Osteoblast (primary cell): ENCODE measurements at regions not wholly inside any gene's neighbourhood (a gene's known extent, or its start where the extent isn't known, plus 50 kb on each side); places are given as distances from the start of the nearest gene placed in this dataset.
"Not testable (repeated sequence)": the region's sequence is repeated elsewhere in the genome, so short reads cannot be mapped to it uniquely, and the experiment has no call there.

Experiments
- DNase-seq: peaks from one replicate; pipeline ENCODE4 v3.0.0; 2011; ENCODE audit warnings: low spot score, mixed read lengths; ENCODE audit not compliant: insufficient read length; ENCODE audit errors: missing footprints
- H2AFZ ChIP-seq: 2 replicates; pipeline ENCODE4 v1.6.0; 2011; ENCODE audit warnings: mild to moderate bottlenecking, low read length
- H3K27ac ChIP-seq: 2 replicates; pipeline ENCODE4 v1.5.1; 2011; ENCODE audit warnings: mild to moderate bottlenecking, low read depth, low read length, moderate library complexity
- H3K27me3 ChIP-seq: 2 replicates; pipeline ENCODE4 v1.6.0; 2012; ENCODE audit warnings: mild to moderate bottlenecking, control low read depth, inconsistent platforms, low read length, moderate library complexity; ENCODE audit not compliant: insufficient read depth
- H3K36me3 ChIP-seq: 2 replicates; pipeline ENCODE4 v1.5.1; 2011; ENCODE audit warnings: mild to moderate bottlenecking, low read length, control low read depth, moderate library complexity; ENCODE audit not compliant: insufficient read depth
- H3K4me1 ChIP-seq: 2 replicates; pipeline ENCODE4 v1.5.1; 2011; ENCODE audit warnings: mild to moderate bottlenecking, low read length, control low read depth, moderate library complexity; ENCODE audit not compliant: insufficient read depth
- H3K4me2 ChIP-seq: 2 replicates; pipeline ENCODE4 v1.6.0; 2011; ENCODE audit warnings: mild to moderate bottlenecking, low read length; ENCODE audit not compliant: insufficient read depth
- H3K4me3 ChIP-seq: fragments of 200-600 bp; sonication (generic); 3 replicates; pipeline ENCODE4 v1.5.1; 2012; ENCODE audit warnings: mild to moderate bottlenecking, low read length, inconsistent platforms; ENCODE audit not compliant: insufficient read depth
- H3K79me2 ChIP-seq: 2 replicates; pipeline ENCODE4 v1.6.0; 2012; ENCODE audit warnings: mild to moderate bottlenecking, low read length, control low read depth, inconsistent platforms; ENCODE audit not compliant: insufficient read depth
- H3K9me3 ChIP-seq: 2 replicates; pipeline ENCODE4 v1.5.1; 2011; ENCODE audit warnings: low read depth, low read length, control low read depth
- H4K20me1 ChIP-seq: 2 replicates; pipeline ENCODE4 v1.6.0; 2012; ENCODE audit warnings: mild to moderate bottlenecking, low read length, control low read depth; ENCODE audit not compliant: insufficient read depth
- CTCF ChIP-seq: IDR thresholded peaks from 2 replicates; pipeline ENCODE4 v1.5.1; 2011; ENCODE audit warnings: mild to moderate bottlenecking, low read depth, low read length, moderate library complexity; ENCODE audit errors: extremely low read depth

GRCh38 chr15:45821390-45821789 is 186.6 kb downstream of the SQOR start:
- Histone ChIP-seq H3K4me1 (no peaks in the 10 kb centered on the region), H3K79me2 (no peaks in the 10 kb centered on the region), H4K20me1 (no peaks in the 10 kb centered on the region), H3K27ac (no peak overlapping the region), H2AFZ (no peak overlapping the region), H3K9me3 (no peaks in the 10 kb centered on the region), H3K4me3 (no peak overlapping the region), H3K4me2 (no peak overlapping the region), H3K27me3 (no peaks in the 10 kb centered on the region), H3K36me3 (no peaks in the 10 kb centered on the region)
- no peak for TF ChIP-seq CTCF
- no peak for DNase-seq

DNA sequence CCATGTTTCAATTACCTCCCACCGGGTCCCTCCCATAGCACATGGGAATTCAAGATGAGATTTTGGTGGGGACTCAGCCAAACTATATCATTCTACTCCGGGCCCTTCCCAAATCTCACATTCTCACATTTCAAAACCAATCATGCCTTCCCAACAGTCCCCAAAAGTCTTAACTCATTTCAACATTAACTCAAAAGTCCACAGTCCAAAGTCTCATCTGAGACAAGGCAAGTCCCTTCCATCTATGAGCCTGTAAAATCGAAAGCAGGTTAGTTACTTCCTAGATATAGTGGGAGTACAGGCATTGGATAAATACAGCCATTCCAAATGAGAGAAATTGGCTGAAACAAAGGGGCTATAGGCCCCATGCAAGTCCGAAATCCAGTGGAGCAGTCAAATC is 188.1 kb downstream of the SQOR start:
- H4K20me1 ChIP-seq, H3K79me2 ChIP-seq, H3K4me2 ChIP-seq, H2AFZ ChIP-seq, H3K27me3 ChIP-seq, H3K9me3 ChIP-seq, DNase-seq, H3K4me1 ChIP-seq, H3K27ac ChIP-seq, H3K36me3 ChIP-seq, H3K4me3 ChIP-seq: not testable (repeated sequence)

- no peak for DNase-seq
- Histone ChIP-seq H4K20me1 (no peaks in the 10 kb centered on the region), H3K4me3 (no peak overlapping the region), H3K4me2 (no peak overlapping the region), H2AFZ (no peak overlapping the region), H3K27me3 (no peaks in the 10 kb centered on the region), H3K9me3 (no peaks in the 10 kb centered on the region), H3K36me3 (no peaks in the 10 kb centered on the region), H3K4me1 (no peaks in the 10 kb centered on the region), H3K79me2 (no peaks in the 10 kb centered on the region), H3K27ac (no peak overlapping the region)
- TF ChIP-seq CTCF, result no peak
These were observed 192.4 kb downstream of the SQOR start for GRCh38 chr15:45827275-45827674.

DNA sequence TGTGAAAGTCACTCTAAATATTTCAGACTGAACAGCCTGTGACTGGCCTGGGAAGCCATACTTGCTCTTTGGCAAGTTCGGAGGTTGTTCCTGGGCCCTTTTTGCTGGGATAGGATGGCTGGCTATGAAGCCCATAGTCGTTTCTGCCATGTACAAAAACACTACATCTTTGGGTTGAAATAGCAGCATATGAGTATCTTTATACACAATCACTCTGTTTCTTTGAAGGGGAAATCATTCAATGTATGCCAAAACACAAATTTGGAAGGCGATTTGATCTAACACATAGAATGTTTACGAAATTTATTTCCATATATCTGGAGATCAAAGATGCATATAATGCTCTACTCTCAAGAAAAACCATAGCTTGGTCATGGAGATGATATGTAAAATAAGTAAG is 192.9 kb downstream of the SQOR start:
- no peak for TF ChIP-seq CTCF
- Histone ChIP-seq H3K9me3 (no peaks in the 10 kb centered on the region), H2AFZ (no peak overlapping the region), H3K4me1 (no peaks in the 10 kb centered on the region), H3K4me2 (no peak overlapping the region), H3K27ac (no peak overlapping the region), H3K4me3 (no peak overlapping the region), H4K20me1 (no peaks in the 10 kb centered on the region), H3K79me2 (no peaks in the 10 kb centered on the region), H3K27me3 (no peaks in the 10 kb centered on the region), H3K36me3 (no peaks in the 10 kb centered on the region)
- peak; percentile 75 for DNase-seq
